HEK293 (cell line): ENCODE measurements at regions not wholly inside any gene's neighbourhood (a gene's known extent, or its start where the extent isn't known, plus 50 kb on each side); places are given as distances from the start of the nearest gene placed in this dataset.

Experiments
- MZF1 ChIP-seq: fragments of 450-650 bp; formaldehyde crosslinking; IDR thresholded peaks from 2 replicates; pipeline ENCODE4 v1.5.1; 2017; ENCODE audit warnings: missing biosample characterization, missing genetic modification characterization, borderline replicate concordance
- PRDM1 ChIP-seq: fragments of 450-650 bp; formaldehyde crosslinking; IDR thresholded peaks from 2 replicates; pipeline ENCODE4; 2016; ENCODE audit warnings: missing biosample characterization, missing genetic modification characterization
- SALL2 ChIP-seq: fragments of 450-650 bp; formaldehyde crosslinking; IDR thresholded peaks from 2 replicates; pipeline ENCODE4 v1.5.0; 2017; ENCODE audit warnings: missing biosample characterization, mild to moderate bottlenecking, missing genetic modification characterization, borderline replicate concordance
- TRIM28 ChIP-seq: IDR thresholded peaks from 2 replicates; pipeline ENCODE4 v1.6.1; 2011; ENCODE audit warnings: low read length, control low read depth, borderline replicate concordance
- YY1 ChIP-seq: fragments of 450-650 bp; formaldehyde crosslinking; IDR thresholded peaks from 2 replicates; pipeline ENCODE4 v1.5.1; 2018; ENCODE audit warnings: missing biosample characterization, missing genetic modification characterization
- ZNF423 ChIP-seq: fragments of 450-650 bp; formaldehyde crosslinking; IDR thresholded peaks from 2 replicates; pipeline ENCODE4 v1.5.1; 2016; ENCODE audit warnings: missing biosample characterization, missing genetic modification characterization
- ZNF670 ChIP-seq: fragments of 450-650 bp; formaldehyde crosslinking; IDR thresholded peaks from 2 replicates; pipeline ENCODE4 v1.5.1; 2016; ENCODE audit warnings: missing biosample characterization, missing genetic modification characterization, low read depth
- TF ChIP-seq, protein P1 (sequence below): fragments of 450-650 bp; formaldehyde crosslinking; IDR thresholded peaks from 2 replicates; pipeline ENCODE4 v1.5.1; 2016; ENCODE audit warnings: missing biosample characterization, missing genetic modification characterization

DNA sequence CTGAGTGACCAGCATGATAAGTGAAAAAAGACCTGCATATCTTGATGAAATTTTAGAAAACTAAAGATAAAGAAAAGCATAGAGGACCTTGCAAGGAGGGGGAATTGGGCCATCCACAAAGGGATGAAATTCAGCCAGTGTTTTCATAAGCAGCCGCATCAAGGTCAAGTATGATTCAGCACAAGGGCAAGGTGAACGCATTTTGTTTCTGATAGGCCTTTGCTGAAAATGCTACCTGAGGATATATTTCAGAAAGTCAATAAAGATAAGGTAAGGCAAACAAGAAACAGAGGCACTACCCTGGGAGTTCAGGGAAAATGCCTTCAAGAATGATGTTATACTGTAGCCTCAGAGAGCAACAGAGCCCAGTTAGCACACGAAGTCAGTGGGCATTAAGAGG is 55.0 kb upstream of the SHH start:
- TF ChIP-seq TRIM28 (no peak; the same call in 1 of the 2 replicates), SALL2 (tag by site-specific recombination) (no peak), PRDM1 (tag by site-specific recombination) (no peak), MZF1 (tag by site-specific recombination) (no peak), ZNF670 (no peak), YY1 (no peak), ZNF423 (no peak)
- TF ChIP-seq, protein P1, sequence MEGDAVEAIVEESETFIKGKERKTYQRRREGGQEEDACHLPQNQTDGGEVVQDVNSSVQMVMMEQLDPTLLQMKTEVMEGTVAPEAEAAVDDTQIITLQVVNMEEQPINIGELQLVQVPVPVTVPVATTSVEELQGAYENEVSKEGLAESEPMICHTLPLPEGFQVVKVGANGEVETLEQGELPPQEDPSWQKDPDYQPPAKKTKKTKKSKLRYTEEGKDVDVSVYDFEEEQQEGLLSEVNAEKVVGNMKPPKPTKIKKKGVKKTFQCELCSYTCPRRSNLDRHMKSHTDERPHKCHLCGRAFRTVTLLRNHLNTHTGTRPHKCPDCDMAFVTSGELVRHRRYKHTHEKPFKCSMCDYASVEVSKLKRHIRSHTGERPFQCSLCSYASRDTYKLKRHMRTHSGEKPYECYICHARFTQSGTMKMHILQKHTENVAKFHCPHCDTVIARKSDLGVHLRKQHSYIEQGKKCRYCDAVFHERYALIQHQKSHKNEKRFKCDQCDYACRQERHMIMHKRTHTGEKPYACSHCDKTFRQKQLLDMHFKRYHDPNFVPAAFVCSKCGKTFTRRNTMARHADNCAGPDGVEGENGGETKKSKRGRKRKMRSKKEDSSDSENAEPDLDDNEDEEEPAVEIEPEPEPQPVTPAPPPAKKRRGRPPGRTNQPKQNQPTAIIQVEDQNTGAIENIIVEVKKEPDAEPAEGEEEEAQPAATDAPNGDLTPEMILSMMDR (tag by site-specific recombination) = no peak
